Mucosa of descending colon (tissue), 3 donors: ENCODE measurements at regions not wholly inside any gene's neighbourhood (a gene's known extent, or its start where the extent isn't known, plus 50 kb on each side); places are given as distances from the start of the nearest gene placed in this dataset.

ENCODE experiments used
- ATAC-seq: fragments of 200-7000 bp; cut with Tn5 transposase; one replicate; pipeline ENCODE4 v1.9.1; 2020; ENCODE audit warnings: mild to moderate bottlenecking, moderate library complexity
- DNase-seq, 3 donors: peaks; one replicate each; pipeline ENCODE4 v3.0.0-alpha.2; 2020
- H3K36me3 ChIP-seq: fragments of 200-600 bp; one replicate; pipeline ENCODE4 v1.8.0; 2021; ENCODE audit warnings: low read depth, mild to moderate bottlenecking
- H3K4me1 ChIP-seq: fragments of 200-600 bp; one replicate; pipeline ENCODE4 v1.8.0; 2021; ENCODE audit warnings: low read depth, mild to moderate bottlenecking
- H3K4me3 ChIP-seq: fragments of 200-600 bp; one replicate; pipeline ENCODE4 v1.8.0; 2021; ENCODE audit warnings: mild to moderate bottlenecking
- H3K9me3 ChIP-seq: fragments of 200-600 bp; one replicate; pipeline ENCODE4 v1.8.0; 2021; ENCODE audit warnings: mild to moderate bottlenecking
- intact Hi-C, 2 donors: fragments of 100-400 bp; cut with DNase I in 1 of 2; cut with micrococcal nuclease in 1 of 2; formaldehyde crosslinking; loops; one replicate each; pipeline versions ENCODE4 v1.11.0 to v1.11.1; 2022; cut with DNase I, micrococcal nuclease
- TF ChIP-seq, protein P1 (sequence below): fragments of 200-600 bp; IDR thresholded peaks from one replicate; pipeline ENCODE4 v1.8.0; 2022; ENCODE audit warnings: antibody characterized with exemption, mild to moderate bottlenecking
- donor health status: DM: no; HTN: no; CAD: no; lungs with moderate emphysema.
- donor health status: DM: no; HTN: no; CAD: no.
- donor health status: DM: no; HTN: yes; CAD: no.

DNA sequence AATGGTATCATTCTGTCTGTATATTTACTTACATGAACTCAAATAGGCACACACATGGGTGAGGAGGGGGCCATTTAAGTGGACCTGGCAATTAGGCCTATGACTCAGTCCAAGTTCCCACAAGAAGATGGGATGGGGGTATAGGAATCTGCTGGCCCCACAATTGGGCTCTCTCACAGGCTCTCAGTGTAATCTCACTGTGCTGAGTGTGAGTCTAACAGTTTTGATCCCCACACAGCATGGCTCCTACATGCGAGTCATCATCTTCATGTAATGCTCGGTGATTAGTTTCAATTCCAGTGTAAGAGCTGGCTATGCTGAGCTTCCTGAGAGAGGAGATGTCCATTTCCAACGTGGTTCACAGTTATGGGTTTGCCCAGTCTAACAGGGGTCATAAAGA lies 114.0 kb downstream of the GATA6 start:
- H3K36me3 ChIP-seq, result no peaks in the 10 kb centered on the region
- DNase-seq (no peak), ATAC-seq (peak; percentile 3)
- H3K4me3 ChIP-seq, result no peak overlapping the region
- no peaks in the 10 kb centered on the region for H3K9me3 ChIP-seq
- TF ChIP-seq, protein P1, sequence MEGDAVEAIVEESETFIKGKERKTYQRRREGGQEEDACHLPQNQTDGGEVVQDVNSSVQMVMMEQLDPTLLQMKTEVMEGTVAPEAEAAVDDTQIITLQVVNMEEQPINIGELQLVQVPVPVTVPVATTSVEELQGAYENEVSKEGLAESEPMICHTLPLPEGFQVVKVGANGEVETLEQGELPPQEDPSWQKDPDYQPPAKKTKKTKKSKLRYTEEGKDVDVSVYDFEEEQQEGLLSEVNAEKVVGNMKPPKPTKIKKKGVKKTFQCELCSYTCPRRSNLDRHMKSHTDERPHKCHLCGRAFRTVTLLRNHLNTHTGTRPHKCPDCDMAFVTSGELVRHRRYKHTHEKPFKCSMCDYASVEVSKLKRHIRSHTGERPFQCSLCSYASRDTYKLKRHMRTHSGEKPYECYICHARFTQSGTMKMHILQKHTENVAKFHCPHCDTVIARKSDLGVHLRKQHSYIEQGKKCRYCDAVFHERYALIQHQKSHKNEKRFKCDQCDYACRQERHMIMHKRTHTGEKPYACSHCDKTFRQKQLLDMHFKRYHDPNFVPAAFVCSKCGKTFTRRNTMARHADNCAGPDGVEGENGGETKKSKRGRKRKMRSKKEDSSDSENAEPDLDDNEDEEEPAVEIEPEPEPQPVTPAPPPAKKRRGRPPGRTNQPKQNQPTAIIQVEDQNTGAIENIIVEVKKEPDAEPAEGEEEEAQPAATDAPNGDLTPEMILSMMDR, result no peak
- H3K4me1 ChIP-seq, result peaks cover 25% of the 10 kb centered on the region
- intact Hi-C loops, result no loop called here

DNA sequence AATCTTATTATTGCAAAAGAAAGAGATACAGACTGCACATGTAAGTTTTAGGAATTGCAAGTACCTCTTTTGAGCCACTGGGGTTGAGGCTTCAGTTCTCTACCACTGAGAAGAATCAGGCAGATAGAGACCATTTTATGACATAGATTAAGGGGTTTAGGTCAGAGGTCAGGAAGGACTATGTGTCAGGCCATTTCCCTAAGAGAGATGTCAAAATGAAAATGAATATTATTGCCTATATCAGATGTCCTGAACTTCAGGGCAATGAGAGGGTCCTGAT lies 113.7 kb downstream of the GATA6 start:
- H3K4me1 ChIP-seq, result peaks cover 25% of the 10 kb centered on the region
- no peaks in the 10 kb centered on the region for H3K9me3 ChIP-seq
- TF ChIP-seq, protein P1, result no peak
- DNase-seq, result no peak
- no peak overlapping the region for H3K4me3 ChIP-seq
- intact Hi-C loops, result no loop called here
- ATAC-seq, result no peak
- no peaks in the 10 kb centered on the region for H3K36me3 ChIP-seq

DNA sequence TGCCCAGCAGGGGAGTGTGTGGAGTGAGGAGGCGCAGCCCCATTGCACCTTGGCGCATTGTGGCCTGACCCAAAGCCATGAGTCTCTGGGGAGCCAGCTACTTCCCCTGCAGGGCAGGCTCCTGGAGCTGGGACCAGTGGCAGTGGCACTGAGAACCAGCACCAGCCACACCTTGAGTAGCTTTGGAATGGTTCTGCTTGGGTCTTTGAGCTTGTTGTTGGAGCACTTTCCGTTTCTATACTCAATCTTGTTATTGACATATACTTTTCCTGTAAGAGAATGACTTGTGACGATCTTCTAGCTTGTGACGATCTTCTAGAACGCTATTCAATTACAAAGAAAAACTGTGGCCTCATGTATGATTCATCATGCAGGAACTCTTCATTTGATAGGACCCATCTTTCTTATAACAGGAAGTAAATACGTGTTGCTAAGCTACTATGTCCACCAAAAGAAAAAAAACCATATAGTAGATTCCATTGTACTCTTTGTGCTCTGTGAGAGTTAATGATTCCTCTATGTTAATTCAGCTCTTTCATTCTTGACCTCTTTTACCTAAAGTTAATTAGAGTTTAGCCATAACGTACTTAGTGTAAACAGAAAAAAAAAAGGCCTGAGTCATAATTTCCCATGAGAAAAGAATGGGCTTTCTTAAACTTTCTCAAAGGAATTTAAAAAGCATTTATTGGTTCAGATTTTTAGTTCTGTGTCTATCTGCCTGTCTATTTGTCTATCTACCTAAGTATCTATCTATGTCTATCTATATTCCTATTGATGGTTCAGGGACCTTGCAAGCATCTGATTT lies 113.1 kb downstream of the GATA6 start:
- intact Hi-C loops, result no loop called here
- TF ChIP-seq, protein P1, result no peak
- Histone ChIP-seq H3K4me1 (peaks cover 25% of the 10 kb centered on the region), H3K36me3 (no peaks in the 10 kb centered on the region), H3K9me3 (no peaks in the 10 kb centered on the region), H3K4me3 (no peak overlapping the region)
- ATAC-seq (peak; percentile 88), DNase-seq (peak; percentile 25 to 59 (median 58))

DNA sequence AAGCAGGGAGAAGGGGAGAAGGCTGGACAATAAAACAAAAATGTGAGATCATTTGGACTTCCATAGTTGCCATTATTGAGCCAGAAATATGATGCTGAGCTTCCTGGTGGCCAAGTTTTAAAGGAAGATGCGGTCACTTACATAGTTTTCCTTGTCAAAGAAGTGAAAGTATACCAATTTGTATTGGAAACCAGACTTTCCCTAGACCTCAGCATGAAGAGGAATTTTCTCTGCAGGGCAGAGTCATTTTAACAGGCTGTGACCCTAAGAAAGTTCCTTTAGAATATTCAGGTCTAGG lies 111.0 kb downstream of the GATA6 start:
- intact Hi-C loops, result no loop called here
- Histone ChIP-seq H3K4me3 (no peak overlapping the region), H3K36me3 (no peaks in the 10 kb centered on the region), H3K9me3 (no peaks in the 10 kb centered on the region), H3K4me1 (peaks cover 13% of the 10 kb centered on the region)
- DNase-seq (no peak), ATAC-seq (no peak)
- TF ChIP-seq, protein P1, result no peak

DNA sequence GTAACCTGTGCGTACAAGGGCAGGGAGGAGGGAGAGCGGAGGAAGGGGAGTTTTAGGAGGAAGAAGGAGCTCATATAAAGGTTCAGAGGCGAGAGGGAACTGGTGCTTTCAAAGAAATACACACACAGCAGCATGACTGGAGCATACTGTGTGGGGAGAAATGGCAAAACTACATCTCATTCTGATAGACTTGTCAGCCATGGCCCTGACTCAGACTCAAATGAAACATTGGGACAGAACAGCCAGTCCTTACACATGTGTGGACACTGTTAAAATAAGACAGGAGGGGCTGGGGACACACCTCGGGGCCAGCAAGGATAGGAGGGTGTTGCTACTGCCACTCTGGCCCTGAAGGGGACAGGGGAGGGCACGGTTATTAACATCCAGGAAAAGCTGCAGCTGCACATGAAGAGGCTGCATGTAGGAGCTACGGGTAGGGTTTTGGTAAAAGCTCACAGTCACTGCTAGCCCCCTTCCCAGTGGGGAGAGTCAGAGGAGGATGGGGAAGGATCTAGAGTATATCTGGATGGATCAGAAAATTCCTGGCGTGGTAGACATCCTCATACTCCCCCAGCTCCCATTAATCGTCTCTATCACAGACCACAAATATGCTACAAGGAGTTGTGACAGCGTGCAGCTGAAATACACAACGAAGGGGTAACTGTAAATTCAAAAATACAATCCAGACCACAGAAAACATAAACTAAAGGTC lies 110.5 kb downstream of the GATA6 start:
- intact Hi-C loops, result no loop called here
- TF ChIP-seq, protein P1, result no peak
- DNase-seq (no peak), ATAC-seq (no peak)
- Histone ChIP-seq H3K36me3 (no peaks in the 10 kb centered on the region), H3K4me3 (no peak overlapping the region), H3K9me3 (no peaks in the 10 kb centered on the region), H3K4me1 (peaks cover 13% of the 10 kb centered on the region)
